Mammary epithelial cell (primary cell): ENCODE measurements at regions not wholly inside any gene's neighbourhood (a gene's known extent, or its start where the extent isn't known, plus 50 kb on each side); places are given as distances from the start of the nearest gene placed in this dataset.

ENCODE experiments used
- EZH2 ChIP-seq: IDR thresholded peaks from 2 replicates; pipeline ENCODE4 v1.6.1; 2012; ENCODE audit warnings: low read length, inconsistent platforms, borderline replicate concordance
- TF ChIP-seq, protein P1 (sequence below), 2 donors: IDR thresholded peaks in 1 of 2; conservative IDR thresholded peaks in 1 of 2; 2 replicates each; pipeline ENCODE4 v1.5.1; 2011 to 2012; ENCODE audit warnings: inconsistent platforms in 2 of 2, low read length in 2 of 2, mild to moderate bottlenecking in 2 of 2, control low read depth in 1 of 2, low read depth in 1 of 2; ENCODE audit not compliant: insufficient read depth in 1 of 2; ENCODE audit errors: extremely low read depth in 1 of 2

DNA sequence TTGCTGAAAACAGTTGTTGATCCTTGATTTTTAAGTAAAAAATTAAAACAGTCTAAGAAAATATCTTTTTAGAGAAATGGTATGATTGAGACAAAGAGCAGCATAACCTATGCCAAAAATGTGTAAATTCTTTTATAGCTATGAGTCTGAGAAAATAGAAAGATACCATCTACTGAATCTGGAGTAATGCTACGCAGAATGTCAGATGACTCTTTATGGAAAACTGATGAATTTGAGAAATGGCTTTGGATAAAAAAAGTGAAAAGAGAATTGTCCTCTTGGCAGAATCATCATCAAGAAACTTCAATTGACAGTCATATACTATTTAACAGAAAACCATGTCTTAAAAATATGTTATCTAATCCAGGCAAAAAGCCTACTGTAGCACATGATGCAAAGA is 183.1 kb downstream of the FAT4 start:
- TF ChIP-seq, protein P1, sequence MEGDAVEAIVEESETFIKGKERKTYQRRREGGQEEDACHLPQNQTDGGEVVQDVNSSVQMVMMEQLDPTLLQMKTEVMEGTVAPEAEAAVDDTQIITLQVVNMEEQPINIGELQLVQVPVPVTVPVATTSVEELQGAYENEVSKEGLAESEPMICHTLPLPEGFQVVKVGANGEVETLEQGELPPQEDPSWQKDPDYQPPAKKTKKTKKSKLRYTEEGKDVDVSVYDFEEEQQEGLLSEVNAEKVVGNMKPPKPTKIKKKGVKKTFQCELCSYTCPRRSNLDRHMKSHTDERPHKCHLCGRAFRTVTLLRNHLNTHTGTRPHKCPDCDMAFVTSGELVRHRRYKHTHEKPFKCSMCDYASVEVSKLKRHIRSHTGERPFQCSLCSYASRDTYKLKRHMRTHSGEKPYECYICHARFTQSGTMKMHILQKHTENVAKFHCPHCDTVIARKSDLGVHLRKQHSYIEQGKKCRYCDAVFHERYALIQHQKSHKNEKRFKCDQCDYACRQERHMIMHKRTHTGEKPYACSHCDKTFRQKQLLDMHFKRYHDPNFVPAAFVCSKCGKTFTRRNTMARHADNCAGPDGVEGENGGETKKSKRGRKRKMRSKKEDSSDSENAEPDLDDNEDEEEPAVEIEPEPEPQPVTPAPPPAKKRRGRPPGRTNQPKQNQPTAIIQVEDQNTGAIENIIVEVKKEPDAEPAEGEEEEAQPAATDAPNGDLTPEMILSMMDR (conservative IDR thresholded peaks at IDR 0.05 in 1 of 2, IDR thresholded peaks at IDR 0.05 in 1 of 2; ENCODE audit: extremely low read depth in 1 of 2, insufficient read depth in 1 of 2, low read depth in 1 of 2, low read length in 2 of 2), result no peak
- TF ChIP-seq EZH2, result no peak
